ENCODE measurements at regions not wholly inside any gene's neighbourhood (a gene's known extent, or its start where the extent isn't known, plus 50 kb on each side); places are given as distances from the start of the nearest gene placed in this dataset.

GRCh38 chr2:173496746-173497145 is 142.1 kb downstream of the CDCA7 start:
- TF ChIP-seq POLR2AphosphoS5 (IDR thresholded peaks at IDR 0.05) (no peak), POLR2A (IDR thresholded peaks at IDR 0.05) (no peak)
- TF ChIP-seq, protein P1, sequence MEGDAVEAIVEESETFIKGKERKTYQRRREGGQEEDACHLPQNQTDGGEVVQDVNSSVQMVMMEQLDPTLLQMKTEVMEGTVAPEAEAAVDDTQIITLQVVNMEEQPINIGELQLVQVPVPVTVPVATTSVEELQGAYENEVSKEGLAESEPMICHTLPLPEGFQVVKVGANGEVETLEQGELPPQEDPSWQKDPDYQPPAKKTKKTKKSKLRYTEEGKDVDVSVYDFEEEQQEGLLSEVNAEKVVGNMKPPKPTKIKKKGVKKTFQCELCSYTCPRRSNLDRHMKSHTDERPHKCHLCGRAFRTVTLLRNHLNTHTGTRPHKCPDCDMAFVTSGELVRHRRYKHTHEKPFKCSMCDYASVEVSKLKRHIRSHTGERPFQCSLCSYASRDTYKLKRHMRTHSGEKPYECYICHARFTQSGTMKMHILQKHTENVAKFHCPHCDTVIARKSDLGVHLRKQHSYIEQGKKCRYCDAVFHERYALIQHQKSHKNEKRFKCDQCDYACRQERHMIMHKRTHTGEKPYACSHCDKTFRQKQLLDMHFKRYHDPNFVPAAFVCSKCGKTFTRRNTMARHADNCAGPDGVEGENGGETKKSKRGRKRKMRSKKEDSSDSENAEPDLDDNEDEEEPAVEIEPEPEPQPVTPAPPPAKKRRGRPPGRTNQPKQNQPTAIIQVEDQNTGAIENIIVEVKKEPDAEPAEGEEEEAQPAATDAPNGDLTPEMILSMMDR (IDR thresholded peaks at IDR 0.05), result no peak

Data from stomach (tissue), 4 donors.